T-helper 17 cell (primary cell): ENCODE measurements at regions not wholly inside any gene's neighbourhood (a gene's known extent, or its start where the extent isn't known, plus 50 kb on each side); places are given as distances from the start of the nearest gene placed in this dataset.
A peak's percentile ranks its signal among the peaks of the same experiment; 100 is the strongest.
"Not testable (repeated sequence)": the region's sequence is repeated elsewhere in the genome, so short reads cannot be mapped to it uniquely, and the experiment has no call there.

Experiments used
- ATAC-seq: fragments of 150-1000 bp; cut with Tn5 transposase; 2 replicates; pipeline ENCODE4 v1.10.0; 2021; ENCODE audit warnings: mild to moderate bottlenecking, moderate library complexity
- DNase-seq, 3 donors: peaks; one replicate each; pipeline versions ENCODE4 v3.0.0 to v3.0.0-alpha.2; 2020 to 2021
- H3K9me3 ChIP-seq: one replicate; pipeline ENCODE4 v1.7.0; 2013; ENCODE audit warnings: low read length, mild to moderate bottlenecking; ENCODE audit not compliant: control insufficient read depth, poor library complexity, severe bottlenecking
- H3K27ac Mint-ChIP-seq: one replicate; pipeline ENCODE4 v1.8.0; 2022; ENCODE audit warnings: mild to moderate bottlenecking, moderate library complexity, mixed read lengths
- H3K27me3 Mint-ChIP-seq: one replicate; pipeline ENCODE4 v1.8.0; 2022; ENCODE audit warnings: mixed read lengths
- H3K36me3 Mint-ChIP-seq: one replicate; pipeline ENCODE4 v1.8.0; 2022; ENCODE audit warnings: low read depth, mixed read lengths
- H3K4me1 Mint-ChIP-seq: one replicate; pipeline ENCODE4 v1.8.0; 2022; ENCODE audit warnings: mild to moderate bottlenecking, mixed read lengths
- H3K4me3 Mint-ChIP-seq: one replicate; pipeline ENCODE4 v1.8.0; 2022; ENCODE audit warnings: mild to moderate bottlenecking, moderate library complexity, mixed read lengths

- Mint-ChIP-seq H3K4me3 (peak overlapping the region; percentile 70), H3K27ac (peak overlapping the region; percentile 94), H3K4me1 (peaks cover 19% of the 10 kb centered on the region)
- not testable (repeated sequence) for H3K27me3 Mint-ChIP-seq, H3K36me3 Mint-ChIP-seq, H3K9me3 ChIP-seq
- DNase-seq: peak in 1 of 3 donors; percentile 15
- ATAC-seq: peak; percentile 83
Observed at GRCh38 chr4:104930745-104931736, 215.6 kb upstream of the TET2 start.

DNA sequence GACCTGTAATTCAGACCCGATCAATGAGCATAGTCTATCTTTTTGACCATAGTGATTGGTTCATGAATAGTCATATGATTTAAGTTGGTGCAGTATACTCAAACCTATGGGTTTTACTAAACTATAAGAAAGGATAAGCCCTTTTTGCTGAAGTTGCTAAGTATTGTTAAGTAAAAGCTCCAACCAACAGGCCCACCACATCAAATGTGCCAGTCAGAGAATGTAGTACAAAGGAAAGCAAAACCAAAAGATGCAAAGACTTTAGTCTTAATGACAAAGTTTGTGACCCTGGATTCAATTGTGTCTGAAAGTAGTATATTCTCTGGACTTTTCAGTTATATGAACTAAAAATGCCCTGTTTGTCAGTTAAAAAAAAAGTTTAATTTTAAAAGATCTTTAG is 208.1 kb upstream of the TET2 start:
- Mint-ChIP-seq H3K27me3 (no peaks in the 10 kb centered on the region), H3K4me1 (peaks cover 10% of the 10 kb centered on the region), H3K36me3 (no peaks in the 10 kb centered on the region), H3K27ac (peak overlapping the region; percentile 51), H3K4me3 (no peak overlapping the region)
- DNase-seq: no peak
- no peaks in the 10 kb centered on the region for H3K9me3 ChIP-seq
- peak; percentile 71 for ATAC-seq

DNA sequence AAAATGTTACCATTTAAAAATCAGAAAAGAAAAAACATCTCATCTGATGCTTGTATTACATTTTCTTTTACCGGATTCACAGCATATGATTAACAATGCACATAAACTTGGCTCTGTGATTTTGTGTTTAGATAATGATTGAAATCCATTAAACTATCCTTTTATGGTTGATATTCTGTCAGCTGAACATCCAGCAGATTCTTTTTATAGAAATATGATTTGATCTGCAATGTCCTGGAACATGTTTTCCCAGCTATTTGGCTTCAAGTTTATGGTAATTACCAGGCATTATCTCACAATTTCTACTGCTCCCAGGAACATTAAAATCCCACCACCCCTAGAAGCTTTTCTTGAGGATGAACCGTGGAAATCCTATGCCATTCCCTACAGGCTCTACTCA is 205.7 kb upstream of the TET2 start:
- H3K27me3 Mint-ChIP-seq: no peaks in the 10 kb centered on the region
- peaks cover 10% of the 10 kb centered on the region for H3K4me1 Mint-ChIP-seq
- ATAC-seq (no peak), DNase-seq (no peak)
- no peak overlapping the region for H3K4me3 Mint-ChIP-seq
- no peaks in the 10 kb centered on the region for H3K9me3 ChIP-seq
- H3K27ac Mint-ChIP-seq: no peak overlapping the region
- no peaks in the 10 kb centered on the region for H3K36me3 Mint-ChIP-seq

GRCh38 chr4:104941661-104942062 is 205.0 kb upstream of the TET2 start:
- Mint-ChIP-seq H3K27ac (no peak overlapping the region), H3K27me3 (no peaks in the 10 kb centered on the region), H3K36me3 (no peaks in the 10 kb centered on the region), H3K4me3 (no peak overlapping the region), H3K4me1 (peaks cover 10% of the 10 kb centered on the region)
- DNase-seq: no peak
- no peaks in the 10 kb centered on the region for H3K9me3 ChIP-seq
- no peak for ATAC-seq

DNA sequence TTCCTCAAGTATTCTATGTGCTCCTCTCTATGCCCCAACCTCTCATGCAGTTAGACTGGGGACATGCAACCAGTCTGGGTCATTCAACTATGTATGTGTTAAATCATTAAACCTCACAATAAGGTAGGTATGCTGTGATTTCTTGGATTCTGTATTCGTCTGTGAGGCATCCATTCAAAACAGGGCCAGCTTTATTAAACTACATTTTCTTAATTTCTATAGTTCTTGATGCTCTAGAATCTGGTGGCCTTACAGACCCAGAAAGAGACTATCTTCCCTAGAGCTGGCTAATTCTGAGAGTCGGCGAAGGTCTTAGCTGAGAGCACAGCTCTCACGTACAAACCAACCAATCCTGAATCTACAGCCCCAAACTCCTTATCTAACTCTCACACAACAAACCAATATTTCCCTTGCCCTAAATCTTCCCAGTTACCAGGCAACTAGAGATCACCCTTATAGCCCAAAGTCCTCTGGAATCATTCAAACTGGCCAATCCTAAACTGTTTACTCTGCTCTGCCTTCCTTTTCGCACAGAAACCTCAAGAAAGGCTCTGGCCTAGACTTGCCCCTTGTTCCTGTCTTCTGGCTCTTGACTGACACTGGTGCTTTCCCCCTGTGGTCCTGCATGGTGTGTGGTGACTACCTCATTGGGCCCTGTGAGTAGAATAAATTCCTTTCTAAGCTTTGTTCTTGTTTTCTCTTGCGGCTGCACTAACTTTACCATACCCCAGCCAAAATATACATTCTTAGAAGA is 203.5 kb upstream of the TET2 start:
- Mint-ChIP-seq H3K27me3 (no peaks in the 10 kb centered on the region), H3K4me1 (peaks cover 8% of the 10 kb centered on the region), H3K4me3 (no peak overlapping the region), H3K36me3 (no peaks in the 10 kb centered on the region), H3K27ac (peak overlapping the region; percentile 6)
- no peak for DNase-seq
- ATAC-seq: peak; percentile 91
- H3K9me3 ChIP-seq: no peaks in the 10 kb centered on the region

GRCh38 chr4:104944596-104944995 is 202.1 kb upstream of the TET2 start:
- DNase-seq (no peak), ATAC-seq (no peak)
- Mint-ChIP-seq H3K36me3 (no peaks in the 10 kb centered on the region), H3K4me3 (no peak overlapping the region), H3K27ac (no peak overlapping the region), H3K4me1 (peaks cover 2% of the 10 kb centered on the region), H3K27me3 (no peaks in the 10 kb centered on the region)
- H3K9me3 ChIP-seq: no peaks in the 10 kb centered on the region

DNA sequence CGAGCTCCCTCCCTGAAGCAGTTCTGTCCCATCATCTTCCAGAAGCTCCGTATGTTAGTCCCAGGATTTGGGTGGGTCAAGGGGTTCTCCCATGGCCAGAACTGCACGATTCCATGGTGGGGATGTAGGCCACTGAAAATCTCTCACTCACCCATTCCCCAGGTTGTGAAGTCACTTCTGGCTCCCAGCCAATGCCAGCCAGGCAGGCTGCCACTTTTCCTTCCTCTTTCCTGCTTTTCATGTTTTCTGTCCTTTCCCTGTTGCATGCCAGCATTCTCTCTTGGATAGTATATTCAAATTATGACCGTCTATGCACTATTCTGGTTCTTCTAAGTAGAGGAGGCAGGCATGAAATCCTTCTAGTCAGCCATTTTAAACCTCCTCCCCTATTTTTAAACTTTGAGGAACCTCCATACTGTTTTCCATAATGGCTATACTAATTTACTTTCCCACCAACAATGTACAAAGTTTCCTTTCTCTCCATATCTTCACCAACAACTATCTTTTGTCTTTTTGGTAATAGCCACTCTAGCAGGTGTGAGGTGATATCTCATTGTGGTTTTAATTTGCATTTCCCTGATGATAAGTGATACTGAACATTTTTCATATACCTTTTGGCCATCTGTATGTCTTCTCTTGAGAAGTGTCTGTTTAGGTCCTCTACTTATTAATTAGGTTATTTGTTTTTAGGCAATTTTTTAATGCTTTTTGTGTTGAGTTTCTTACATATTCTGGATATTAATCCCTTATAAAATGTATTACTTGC is 182.1 kb upstream of the TET2 start:
- no peaks in the 10 kb centered on the region for H3K9me3 ChIP-seq
- ATAC-seq: no peak
- Mint-ChIP-seq H3K4me3 (no peak overlapping the region), H3K27ac (no peak overlapping the region), H3K4me1 (peaks cover 8% of the 10 kb centered on the region), H3K27me3 (no peaks in the 10 kb centered on the region), H3K36me3 (no peaks in the 10 kb centered on the region)
- no peak for DNase-seq

DNA sequence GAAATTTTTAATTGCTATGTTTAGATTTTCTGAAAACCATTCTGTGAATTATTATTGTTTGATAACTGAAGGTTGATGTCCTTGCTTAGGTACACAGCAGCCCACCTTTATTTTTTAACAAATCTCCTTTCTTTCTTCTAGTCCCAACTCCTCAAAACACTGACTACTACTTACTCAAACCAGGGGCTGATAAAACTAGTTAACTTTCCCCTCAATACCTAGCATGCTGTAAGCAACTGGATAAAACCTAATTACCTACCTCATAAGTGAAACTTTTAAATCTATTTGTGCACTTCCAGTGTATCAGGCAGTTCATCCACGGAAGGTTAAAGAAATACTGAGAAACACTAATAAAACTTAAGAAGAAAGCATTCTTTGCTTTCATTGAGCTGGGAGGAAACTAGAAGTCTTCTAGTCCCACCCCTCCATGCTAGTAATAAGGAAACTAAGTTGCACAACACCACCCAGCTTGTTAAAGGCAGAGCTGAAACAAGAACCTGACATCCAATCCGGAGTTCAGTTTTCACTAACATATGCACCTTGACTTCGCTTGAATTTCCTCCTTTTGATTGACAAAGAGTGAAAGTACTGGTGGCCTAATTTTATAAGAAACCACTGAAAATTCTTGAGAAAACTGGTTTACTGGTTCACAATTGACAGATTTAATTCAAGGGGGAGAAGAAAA is 180.2 kb upstream of the TET2 start:
- Mint-ChIP-seq H3K4me3 (peak overlapping the region; percentile 89), H3K36me3 (peaks cover 4% of the 10 kb centered on the region), H3K4me1 (peaks cover 8% of the 10 kb centered on the region), H3K27ac (peak overlapping the region; percentile 90), H3K27me3 (no peaks in the 10 kb centered on the region)
- ATAC-seq (peak; percentile 97), DNase-seq (no peak)
- no peaks in the 10 kb centered on the region for H3K9me3 ChIP-seq

DNA sequence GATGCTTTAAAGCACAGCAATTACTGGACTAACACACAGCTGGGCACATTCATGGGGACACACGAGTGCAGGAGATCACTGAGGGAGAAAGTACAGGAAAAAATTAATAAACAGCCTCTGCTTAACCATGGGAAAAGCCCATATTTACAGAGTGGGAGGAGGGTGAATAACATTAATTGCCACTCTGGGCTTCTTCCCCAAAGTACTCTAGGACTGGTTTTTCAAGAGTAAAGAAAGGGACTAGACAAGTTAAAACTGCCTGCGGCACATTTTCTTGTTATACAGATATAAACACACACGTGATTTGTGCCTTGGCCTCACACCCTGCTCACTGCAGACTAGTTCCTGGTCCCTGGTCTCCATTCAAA is 179.7 kb upstream of the TET2 start:
- H3K36me3 Mint-ChIP-seq: peaks cover 4% of the 10 kb centered on the region
- ATAC-seq: peak; percentile 46
- H3K27ac Mint-ChIP-seq: peak overlapping the region; percentile 90
- H3K9me3 ChIP-seq: no peaks in the 10 kb centered on the region
- no peaks in the 10 kb centered on the region for H3K27me3 Mint-ChIP-seq
- H3K4me3 Mint-ChIP-seq: peak overlapping the region; percentile 89
- no peak for DNase-seq
- peaks cover 8% of the 10 kb centered on the region for H3K4me1 Mint-ChIP-seq

GRCh38 chr4:104969394-104970082 is 177.1 kb upstream of the TET2 start:
- H3K9me3 ChIP-seq: no peaks in the 10 kb centered on the region
- Mint-ChIP-seq H3K4me3 (no peak overlapping the region), H3K27me3 (no peaks in the 10 kb centered on the region), H3K36me3 (peaks cover 4% of the 10 kb centered on the region), H3K27ac (no peak overlapping the region), H3K4me1 (peaks cover 8% of the 10 kb centered on the region)
- ATAC-seq: no peak
- DNase-seq: no peak

DNA sequence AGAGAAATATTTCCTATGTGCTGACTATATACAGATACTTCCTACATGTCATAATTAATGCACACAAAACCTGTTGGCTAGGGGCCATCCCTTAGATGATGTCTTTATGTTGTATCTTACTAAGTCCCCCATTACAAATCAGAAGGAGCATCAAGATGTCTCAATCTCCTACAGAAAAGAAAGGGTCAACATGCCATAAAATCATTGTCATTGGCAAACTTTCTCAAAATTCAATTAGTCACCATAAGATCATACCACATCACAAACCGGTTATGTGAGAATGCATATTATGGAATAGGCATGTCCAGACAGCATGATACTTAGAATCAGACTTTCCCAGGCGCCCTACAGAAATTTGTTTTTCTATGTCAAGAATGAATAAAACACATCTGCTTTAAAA is 175.2 kb upstream of the TET2 start:
- peaks cover 5% of the 10 kb centered on the region for H3K4me1 Mint-ChIP-seq
- DNase-seq (no peak), ATAC-seq (no peak)
- H3K27ac Mint-ChIP-seq: no peak overlapping the region
- H3K9me3 ChIP-seq: no peaks in the 10 kb centered on the region
- peaks cover 4% of the 10 kb centered on the region for H3K36me3 Mint-ChIP-seq
- no peak overlapping the region for H3K4me3 Mint-ChIP-seq
- no peaks in the 10 kb centered on the region for H3K27me3 Mint-ChIP-seq

DNA sequence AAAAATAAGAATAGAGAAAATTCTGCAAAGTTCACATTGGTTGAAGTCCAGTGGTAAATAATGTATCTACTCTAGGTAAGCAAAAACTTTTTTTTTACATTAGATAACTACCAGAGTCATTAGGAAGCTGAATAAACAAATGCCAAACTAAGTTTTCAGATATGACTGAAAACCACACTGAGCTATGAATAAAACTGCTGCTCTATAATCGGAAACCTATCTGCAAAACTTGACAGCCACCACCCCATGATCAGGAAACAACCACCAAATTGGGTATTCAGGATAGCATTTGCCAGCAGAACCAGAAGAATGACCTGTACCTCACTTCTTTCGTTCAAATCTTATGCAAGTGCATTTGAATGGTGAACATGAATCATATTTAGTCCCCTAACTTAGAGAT is 173.0 kb upstream of the TET2 start:
- H3K9me3 ChIP-seq: no peaks in the 10 kb centered on the region
- Mint-ChIP-seq H3K4me1 (no peaks in the 10 kb centered on the region), H3K27me3 (no peaks in the 10 kb centered on the region), H3K27ac (no peak overlapping the region), H3K4me3 (no peak overlapping the region), H3K36me3 (peaks cover 7% of the 10 kb centered on the region)
- no peak for ATAC-seq
- DNase-seq: no peak
